Hepatocyte (in vitro differentiated cells): ENCODE measurements at regions not wholly inside any gene's neighbourhood (a gene's known extent, or its start where the extent isn't known, plus 50 kb on each side); places are given as distances from the start of the nearest gene placed in this dataset.

Experiments
- DNase-seq: peaks from one replicate; pipeline ENCODE4 v3.0.0-alpha.2; 2016; ENCODE audit warnings: low spot score
- H2AFZ ChIP-seq: fragments of 200-600 bp; sonication (generic); 2 replicates; pipeline ENCODE4 v1.6.0; 2016; ENCODE audit warnings: antibody characterized with exemption, mild to moderate bottlenecking
- H3K27ac ChIP-seq: fragments of 200-600 bp; sonication (generic); 2 replicates; pipeline ENCODE4 v1.5.1; 2016; ENCODE audit warnings: mild to moderate bottlenecking
- H3K27me3 ChIP-seq: fragments of 200-600 bp; sonication (generic); 2 replicates; pipeline ENCODE4 v1.6.1; 2016
- H3K36me3 ChIP-seq: fragments of 200-600 bp; sonication (generic); replicated peaks from 2 replicates; pipeline ENCODE4 v1.5.1; 2016; ENCODE audit warnings: low read depth; ENCODE audit not compliant: insufficient read depth
- H3K4me1 ChIP-seq: fragments of 200-600 bp; sonication (generic); 2 replicates; pipeline ENCODE4 v1.5.1; 2016; ENCODE audit warnings: mild to moderate bottlenecking, moderate library complexity; ENCODE audit not compliant: insufficient read depth
- H3K4me2 ChIP-seq: fragments of 200-600 bp; sonication (generic); 2 replicates; pipeline ENCODE4 v1.6.0; 2016
- H3K4me3 ChIP-seq: fragments of 200-600 bp; sonication (generic); 2 replicates; pipeline ENCODE4 v1.5.1; 2016; ENCODE audit warnings: mild to moderate bottlenecking
- H3K79me2 ChIP-seq: fragments of 200-600 bp; sonication (generic); 2 replicates; pipeline ENCODE4 v1.6.0; 2017; ENCODE audit warnings: mild to moderate bottlenecking
- H3K9me2 ChIP-seq: fragments of 200-600 bp; sonication (generic); replicated peaks from 2 replicates; pipeline ENCODE4 v1.6.0; 2017; ENCODE audit warnings: mild to moderate bottlenecking; ENCODE audit not compliant: insufficient read depth
- H3K9me3 ChIP-seq: fragments of 200-600 bp; sonication (generic); 2 replicates; pipeline ENCODE4 v1.5.1; 2016; ENCODE audit warnings: low read depth, mild to moderate bottlenecking
- H4K20me1 ChIP-seq: fragments of 200-600 bp; sonication (generic); 2 replicates; pipeline ENCODE4 v1.6.0; 2016; ENCODE audit warnings: mild to moderate bottlenecking; ENCODE audit not compliant: insufficient read depth, poor library complexity, severe bottlenecking
- EZH2 ChIP-seq: fragments of 200-600 bp; sonication (generic); IDR thresholded peaks from 2 replicates; pipeline ENCODE4 v1.6.1; 2016; ENCODE audit warnings: antibody characterized with exemption, mild to moderate bottlenecking, borderline replicate concordance
- EZH2phosphoT487 ChIP-seq: fragments of 200-600 bp; sonication (generic); IDR thresholded peaks from one replicate; pipeline ENCODE4 v1.6.1; 2018; ENCODE audit warnings: antibody characterized with exemption, mild to moderate bottlenecking, low read depth, moderate library complexity; ENCODE audit not compliant: unreplicated experiment, severe bottlenecking
- WGBS: methylation state at CpG from one replicate; pipeline ENCODE4 v1.1.6; 2016; ENCODE audit warnings: low lambda C conversion rate; ENCODE audit errors: missing lambda C conversion rate; 5-methylcytosine and 5-hydroxymethylcytosine counted together
- TF ChIP-seq, protein P1 (sequence below): fragments of 200-600 bp; sonication (generic); IDR thresholded peaks from 2 replicates; pipeline ENCODE4 v1.5.1; 2016; ENCODE audit warnings: antibody characterized with exemption, mild to moderate bottlenecking; ENCODE audit not compliant: poor library complexity

DNA sequence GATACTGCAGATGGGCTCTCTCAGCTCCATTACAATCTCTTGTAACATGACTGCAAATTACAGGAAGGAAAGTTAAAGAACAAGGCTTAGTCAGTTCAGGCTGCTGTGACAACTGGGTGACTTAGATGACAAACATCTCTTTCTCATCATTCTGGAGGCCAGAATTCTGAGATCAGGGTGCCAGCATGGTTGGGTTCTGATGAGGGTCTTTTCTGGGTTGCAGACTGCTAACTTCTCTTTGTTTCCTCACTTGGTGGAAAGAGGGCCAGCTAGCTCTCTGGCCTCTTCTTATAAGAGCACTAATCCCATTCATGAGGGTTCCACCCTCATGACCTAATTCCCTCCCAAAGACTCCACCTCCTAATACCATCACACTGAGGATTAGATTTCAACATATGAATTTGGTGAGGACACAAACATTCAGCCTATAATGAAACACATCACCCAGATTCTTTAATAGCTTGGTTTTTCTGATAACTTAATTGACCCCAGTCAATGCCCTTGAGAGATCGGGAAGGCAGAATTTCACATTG, 73.6 kb upstream of the MAMDC2 start:
- Histone ChIP-seq H3K4me1 (no peaks in the 10 kb centered on the region), H3K4me2 (no peak overlapping the region)
- 95% methylated on average over 1 of the region's 1 CpG for WGBS

DNA sequence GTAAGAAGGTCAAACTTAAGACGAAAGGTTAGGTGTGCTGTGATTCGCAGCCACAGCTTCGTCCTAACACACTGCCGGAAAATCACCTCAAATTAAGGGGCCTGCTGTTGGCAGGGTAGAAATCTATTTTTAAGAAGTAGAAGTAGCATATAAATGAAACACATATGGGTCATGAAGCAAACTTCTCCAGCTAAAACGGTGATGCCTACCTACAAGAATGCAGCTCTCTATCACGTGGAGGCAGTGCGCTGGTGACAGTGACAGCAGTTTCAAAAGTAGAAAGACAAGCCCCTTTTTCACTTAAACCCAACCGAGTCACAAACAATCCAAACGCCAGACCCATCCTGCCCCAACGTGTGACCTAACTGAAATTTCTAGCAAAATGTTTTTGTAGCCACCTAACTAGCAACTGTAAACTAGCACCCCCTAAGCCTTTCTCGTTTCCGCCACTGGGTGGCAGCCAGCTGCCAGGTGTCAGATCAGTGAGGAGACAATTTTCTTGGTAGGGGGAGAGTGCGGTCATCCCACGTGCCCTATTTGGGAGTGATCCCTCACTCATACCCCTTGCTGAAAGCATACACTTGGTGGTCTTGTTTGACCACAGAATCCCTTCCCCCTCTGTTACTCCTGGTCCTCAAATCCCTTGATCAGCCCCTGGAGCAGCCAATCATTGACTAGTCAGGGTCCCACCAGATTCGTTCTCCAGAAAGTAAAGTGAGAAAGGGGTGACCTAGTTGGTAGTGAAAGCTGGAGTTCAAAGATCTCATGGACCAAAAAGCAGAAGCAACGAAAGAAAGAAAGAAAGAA, 71.8 kb upstream of the MAMDC2 start:
- no peak overlapping the region for H3K4me2 ChIP-seq
- no peaks in the 10 kb centered on the region for H3K9me3 ChIP-seq

More for the DNA sequence above, 73.6 kb upstream of the MAMDC2 start:
- H3K36me3 ChIP-seq: no peaks in the 10 kb centered on the region
- H3K4me3 ChIP-seq: no peak overlapping the region
- no peaks in the 10 kb centered on the region for H3K9me2 ChIP-seq
- no peak overlapping the region for H3K27ac ChIP-seq
- DNase-seq: no peak
- H2AFZ ChIP-seq: no peak overlapping the region
- no peaks in the 10 kb centered on the region for H4K20me1 ChIP-seq
- H3K27me3 ChIP-seq: no peaks in the 10 kb centered on the region
- H3K9me3 ChIP-seq: no peaks in the 10 kb centered on the region
- H3K79me2 ChIP-seq: no peaks in the 10 kb centered on the region
- TF ChIP-seq, protein P1, sequence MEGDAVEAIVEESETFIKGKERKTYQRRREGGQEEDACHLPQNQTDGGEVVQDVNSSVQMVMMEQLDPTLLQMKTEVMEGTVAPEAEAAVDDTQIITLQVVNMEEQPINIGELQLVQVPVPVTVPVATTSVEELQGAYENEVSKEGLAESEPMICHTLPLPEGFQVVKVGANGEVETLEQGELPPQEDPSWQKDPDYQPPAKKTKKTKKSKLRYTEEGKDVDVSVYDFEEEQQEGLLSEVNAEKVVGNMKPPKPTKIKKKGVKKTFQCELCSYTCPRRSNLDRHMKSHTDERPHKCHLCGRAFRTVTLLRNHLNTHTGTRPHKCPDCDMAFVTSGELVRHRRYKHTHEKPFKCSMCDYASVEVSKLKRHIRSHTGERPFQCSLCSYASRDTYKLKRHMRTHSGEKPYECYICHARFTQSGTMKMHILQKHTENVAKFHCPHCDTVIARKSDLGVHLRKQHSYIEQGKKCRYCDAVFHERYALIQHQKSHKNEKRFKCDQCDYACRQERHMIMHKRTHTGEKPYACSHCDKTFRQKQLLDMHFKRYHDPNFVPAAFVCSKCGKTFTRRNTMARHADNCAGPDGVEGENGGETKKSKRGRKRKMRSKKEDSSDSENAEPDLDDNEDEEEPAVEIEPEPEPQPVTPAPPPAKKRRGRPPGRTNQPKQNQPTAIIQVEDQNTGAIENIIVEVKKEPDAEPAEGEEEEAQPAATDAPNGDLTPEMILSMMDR: no peak
- TF ChIP-seq EZH2 (no peak), EZH2phosphoT487 (no peak)

DNA sequence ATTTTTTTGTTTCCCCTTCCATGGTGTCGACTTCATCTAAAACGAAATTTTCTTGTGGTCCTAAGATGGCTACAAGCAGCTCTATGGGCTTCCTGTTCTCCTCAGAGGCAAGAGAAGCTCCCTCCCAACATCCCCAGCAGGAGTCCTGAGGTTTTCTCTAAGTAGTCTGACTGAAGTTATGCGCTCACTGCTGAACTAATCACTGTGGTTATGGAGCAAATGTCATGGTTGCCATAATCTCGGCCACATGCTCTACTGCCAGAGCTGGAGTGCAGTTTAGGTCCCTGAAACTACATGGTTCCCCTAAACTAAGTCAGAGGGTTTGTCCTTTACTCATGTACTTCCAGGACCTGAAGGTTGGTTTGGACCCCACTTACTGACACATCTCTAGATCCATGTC, 68.0 kb upstream of the MAMDC2 start:
- Histone ChIP-seq H3K79me2 (no peaks in the 10 kb centered on the region), H3K4me3 (no peak overlapping the region), H3K4me1 (no peaks in the 10 kb centered on the region), H3K9me3 (no peaks in the 10 kb centered on the region), H3K27me3 (no peaks in the 10 kb centered on the region), H3K27ac (no peak overlapping the region), H3K9me2 (no peaks in the 10 kb centered on the region), H3K36me3 (no peaks in the 10 kb centered on the region), H3K4me2 (no peak overlapping the region), H2AFZ (no peak overlapping the region), H4K20me1 (no peaks in the 10 kb centered on the region)
- TF ChIP-seq, protein P1: no peak
- TF ChIP-seq EZH2phosphoT487 (no peak), EZH2 (no peak)
- DNase-seq: no peak
- WGBS: 87% methylated on average over 4 of the region's 4 CpGs

More for the DNA sequence above, 71.8 kb upstream of the MAMDC2 start:
- Histone ChIP-seq H3K4me1 (no peaks in the 10 kb centered on the region), H3K4me3 (no peak overlapping the region), H3K27me3 (no peaks in the 10 kb centered on the region), H3K9me2 (no peaks in the 10 kb centered on the region), H3K36me3 (no peaks in the 10 kb centered on the region), H4K20me1 (no peaks in the 10 kb centered on the region), H2AFZ (no peak overlapping the region), H3K27ac (no peak overlapping the region), H3K79me2 (no peaks in the 10 kb centered on the region)
- no peak for TF ChIP-seq EZH2phosphoT487
- TF ChIP-seq, protein P1: peak; percentile 91
- DNase-seq: peak; percentile 75
- WGBS: 47% methylated on average over 16 of the region's 16 CpGs
